ENCODE measurements at regions not wholly inside any gene's neighbourhood (a gene's known extent, or its start where the extent isn't known, plus 50 kb on each side); places are given as distances from the start of the nearest gene placed in this dataset.
"Not testable (repeated sequence)": the region's sequence is repeated elsewhere in the genome, so short reads cannot be mapped to it uniquely, and the experiment has no call there.

DNA sequence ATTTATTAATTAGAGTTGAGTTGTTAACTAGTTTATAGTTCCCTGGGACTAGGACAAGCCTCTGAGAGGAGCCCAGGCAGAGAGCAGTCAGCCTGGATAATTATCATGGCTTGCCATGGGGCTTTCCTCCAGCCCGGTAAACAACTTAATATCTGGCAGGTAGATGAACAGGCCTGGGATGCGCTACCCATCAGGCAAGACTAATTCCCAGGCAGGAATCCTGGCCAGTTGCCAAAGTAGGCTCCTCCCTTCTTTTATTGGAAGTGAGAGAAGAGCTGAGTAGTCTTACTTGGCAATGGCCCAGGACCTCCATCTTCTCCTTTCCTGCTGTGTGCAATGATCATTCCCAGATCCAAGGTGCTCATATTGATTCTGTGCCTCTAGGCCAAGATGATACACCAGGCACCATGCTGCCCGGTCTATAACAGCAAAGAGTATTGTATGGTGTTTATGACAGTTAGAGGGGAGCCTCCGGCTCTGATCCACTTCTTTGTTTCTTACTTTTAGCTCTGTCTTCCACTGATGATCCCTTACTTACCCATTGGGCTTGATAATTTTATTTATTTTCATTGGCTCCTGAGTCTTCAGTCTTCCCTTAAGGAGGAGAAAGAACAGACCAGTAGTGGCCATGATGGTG lies 408.7 kb downstream of the REEP3 start:
- FAIRE-seq, result no peak

DNA sequence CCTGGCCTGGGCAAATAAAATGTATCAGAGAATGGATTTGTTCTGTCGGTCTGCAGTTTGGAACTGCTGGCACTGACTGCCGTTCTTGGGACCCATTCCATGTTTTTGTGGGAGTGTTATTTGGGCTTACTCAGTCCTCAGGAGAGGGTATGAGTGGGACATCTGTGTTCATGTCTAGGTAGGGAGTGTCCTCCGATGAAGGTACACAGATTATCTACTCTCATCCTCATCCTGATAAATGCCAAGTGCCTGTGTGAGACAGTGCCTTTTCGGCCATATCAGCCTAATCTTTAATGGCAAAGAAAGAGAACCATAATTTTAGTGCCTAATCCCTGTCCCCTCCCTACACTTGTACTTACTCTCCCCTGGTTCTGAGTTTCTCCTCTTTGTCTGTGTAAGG lies 409.4 kb downstream of the REEP3 start:
- no peak for FAIRE-seq

DNA sequence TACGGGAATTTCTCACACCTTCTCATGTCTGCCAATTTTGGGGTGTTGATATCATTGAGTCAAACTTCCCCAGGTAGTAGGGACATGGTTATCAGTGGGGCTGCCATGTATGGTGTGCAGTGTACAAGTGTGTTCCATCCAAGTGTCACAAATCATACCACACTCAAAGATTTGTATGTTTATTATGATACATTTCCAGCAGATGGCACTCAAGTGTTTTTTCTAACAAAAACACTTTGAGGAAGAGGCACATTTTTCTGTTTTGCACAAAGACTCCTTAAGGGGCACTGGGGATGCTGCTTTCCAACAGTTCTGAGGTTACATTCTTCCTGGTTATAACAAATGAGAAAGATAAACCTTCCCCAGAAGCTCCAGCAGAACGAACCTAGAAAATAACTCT lies 414.5 kb downstream of the REEP3 start:
- FAIRE-seq, result no peak

DNA sequence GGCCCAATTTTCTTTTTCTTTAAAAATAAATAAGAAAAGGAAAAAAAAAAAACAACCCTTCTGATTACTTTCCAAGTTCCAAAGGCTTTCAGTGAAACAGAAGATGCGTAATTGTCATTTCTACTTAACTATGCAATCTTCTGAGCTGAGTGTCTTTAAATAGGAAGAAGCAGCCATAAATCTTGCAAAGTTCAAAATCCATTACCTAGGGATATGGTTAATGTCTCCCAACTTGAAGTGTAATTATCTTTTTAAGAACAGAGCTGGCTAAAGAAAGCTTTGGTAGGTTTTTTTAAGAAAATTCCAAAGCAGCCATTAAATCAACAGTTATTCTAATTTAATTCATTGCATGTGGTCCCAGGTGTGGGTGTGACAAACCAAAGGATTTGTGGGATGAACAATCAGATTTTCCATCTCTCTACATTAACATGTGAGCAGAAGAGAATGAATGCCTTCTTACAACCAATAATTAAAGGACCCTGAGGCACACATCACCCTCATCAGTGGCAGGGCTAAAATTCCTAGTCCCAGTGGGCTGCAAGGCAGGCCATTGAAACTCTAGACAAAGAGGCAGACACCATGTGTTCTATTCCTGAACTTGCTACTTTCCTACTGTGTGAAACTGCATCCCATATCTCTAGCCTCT lies 419.2 kb downstream of the REEP3 start:
- FAIRE-seq, result no peak

DNA sequence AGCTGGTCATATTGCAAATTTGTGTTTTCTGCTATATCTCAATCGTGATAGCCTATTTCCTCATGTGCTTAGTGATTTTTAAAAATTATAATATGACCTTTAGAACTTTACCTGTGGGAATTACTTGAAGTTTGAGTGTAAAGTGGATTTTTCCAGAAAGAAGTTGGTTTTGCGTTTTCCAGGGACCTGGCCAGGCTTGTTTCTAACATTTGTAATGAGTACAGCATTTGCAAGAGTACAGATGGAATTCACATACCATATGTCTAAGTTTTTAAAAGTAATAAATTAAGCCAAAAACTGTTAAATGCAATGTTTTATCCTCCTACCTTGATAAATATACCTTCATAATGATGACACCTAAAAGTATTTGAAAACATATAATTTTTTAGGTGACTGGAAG lies 443.2 kb downstream of the REEP3 start:
- FAIRE-seq, result no peak

DNA sequence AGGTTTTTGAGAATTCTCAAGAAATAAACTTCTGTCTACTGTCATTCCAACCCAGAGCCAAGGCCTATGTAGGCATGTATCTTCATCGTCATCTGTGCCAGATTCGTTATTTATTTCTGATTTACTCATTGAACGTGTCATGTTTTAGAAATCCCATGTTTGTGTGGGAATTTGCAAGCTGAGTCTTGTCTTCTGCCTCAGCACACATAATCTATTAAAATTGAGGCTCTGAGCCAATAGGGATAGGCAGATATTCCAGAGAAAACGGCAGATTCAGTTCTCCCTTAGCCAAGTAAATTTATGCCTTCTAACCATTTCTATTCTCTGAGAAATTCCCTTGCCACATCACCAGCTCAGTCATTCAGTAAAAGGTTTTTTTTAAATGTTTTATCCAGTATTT lies 444.6 kb downstream of the REEP3 start:
- FAIRE-seq, result no peak

DNA sequence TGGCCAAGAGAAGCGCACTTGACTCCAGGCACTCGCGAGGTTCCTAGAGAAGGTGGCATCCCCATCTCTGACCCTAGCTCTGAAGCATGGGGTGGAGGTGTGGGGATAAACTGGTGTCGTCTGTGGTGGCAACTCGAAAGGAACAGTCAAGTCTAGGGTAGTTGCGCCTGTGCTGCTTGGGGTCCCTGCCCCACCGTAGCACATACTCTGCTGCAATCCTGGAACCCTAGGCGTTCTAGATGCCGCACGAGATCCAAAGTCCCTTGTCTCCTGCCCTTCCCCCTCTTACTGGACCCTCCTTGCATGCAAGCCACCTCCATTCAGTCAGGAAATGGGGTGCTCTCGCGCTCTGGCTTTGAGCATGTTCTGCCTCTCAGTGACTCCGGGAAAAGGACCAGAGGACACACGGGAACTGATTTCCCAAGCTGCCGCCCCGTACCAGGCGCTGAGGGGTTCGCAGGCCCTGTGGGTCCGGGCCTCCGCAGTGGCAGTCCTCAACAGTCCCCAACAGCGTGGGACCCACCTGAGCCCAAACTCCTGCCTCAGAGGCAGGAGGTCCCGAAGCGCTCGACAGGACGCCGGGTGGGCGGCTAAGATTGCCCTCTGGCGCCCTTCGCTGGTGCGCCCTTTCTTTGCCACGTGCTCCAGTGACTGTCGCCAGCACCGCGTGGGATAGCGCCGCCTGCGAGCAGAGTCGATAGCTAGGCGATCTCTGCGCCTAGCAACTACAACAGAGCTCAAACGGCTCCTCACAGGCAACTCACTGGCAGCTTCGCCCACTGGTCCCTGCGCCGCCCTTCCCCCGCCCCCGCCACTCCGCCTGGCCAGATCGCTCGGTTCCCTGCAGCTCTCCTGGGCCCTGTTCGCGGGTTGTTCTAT lies 452.0 kb downstream of the REEP3 start:
- FAIRE-seq, result no peak

DNA sequence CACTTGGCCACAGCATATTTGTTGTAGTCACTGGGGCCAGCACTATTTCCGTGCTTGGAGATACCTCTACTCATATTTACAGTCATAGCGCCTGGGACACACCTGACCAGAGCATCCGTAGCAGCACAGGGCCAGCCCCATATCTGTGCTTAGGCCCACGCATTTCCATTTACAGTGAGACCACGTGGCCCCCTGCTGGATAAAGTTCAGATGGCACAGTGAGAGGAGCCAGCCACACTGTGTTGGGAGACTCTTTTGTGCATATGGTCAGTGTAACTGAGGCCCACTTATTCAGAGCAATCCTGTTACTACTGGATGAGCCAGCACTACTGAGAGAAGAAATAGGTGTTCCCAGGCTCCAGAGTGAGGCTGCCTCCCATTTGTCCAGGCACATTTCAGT lies 455.3 kb downstream of the REEP3 start:
- no peak for FAIRE-seq

DNA sequence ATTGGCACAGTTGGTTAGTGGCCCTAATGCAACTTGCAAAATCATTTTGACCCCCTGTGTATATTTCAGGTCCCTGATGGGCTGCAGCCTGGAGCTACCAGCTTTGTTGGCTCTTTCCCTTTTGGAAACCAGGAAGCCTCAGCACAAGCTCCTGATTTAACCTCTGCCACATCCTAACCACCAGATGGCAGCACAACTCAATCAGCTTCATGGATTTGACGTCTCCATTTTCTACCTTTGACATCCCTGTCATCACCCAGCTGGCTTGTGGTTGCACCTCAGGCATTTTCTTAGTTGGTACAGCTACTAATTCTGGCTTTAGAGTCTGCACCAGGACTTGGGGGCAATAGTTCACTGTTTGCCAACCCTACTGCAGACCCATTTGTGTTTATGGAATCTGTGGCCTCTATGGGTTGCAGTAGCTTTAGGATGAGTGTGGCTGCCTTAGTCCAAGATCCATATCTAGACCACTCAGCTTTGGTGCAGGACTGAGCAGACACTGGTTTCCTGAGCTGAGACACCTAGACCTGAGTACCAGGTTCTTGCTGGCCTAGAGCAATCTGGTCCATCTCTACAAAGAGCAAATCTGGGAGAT lies 456.2 kb downstream of the REEP3 start:
- FAIRE-seq, result no peak

DNA sequence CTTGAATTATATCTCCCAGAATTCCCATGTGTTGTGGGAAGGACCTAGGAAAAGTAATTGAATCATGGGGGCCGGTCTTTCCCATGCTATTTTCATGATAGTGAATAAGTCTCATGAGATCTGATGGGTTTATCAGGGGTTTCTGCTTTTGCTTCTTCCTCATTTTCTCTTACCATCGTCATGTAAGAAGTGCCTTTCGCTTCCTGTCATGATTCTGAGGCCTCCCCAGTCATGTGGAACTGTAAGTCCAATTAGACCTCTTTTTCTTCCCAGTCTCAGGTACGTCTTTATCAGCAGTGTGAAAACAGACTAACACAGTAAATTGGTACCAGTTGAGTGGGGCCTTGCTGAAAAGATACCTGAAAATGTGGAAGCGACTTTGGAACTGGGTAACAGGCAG lies 459.7 kb downstream of the REEP3 start:
- FAIRE-seq, result not testable (repeated sequence)

DNA sequence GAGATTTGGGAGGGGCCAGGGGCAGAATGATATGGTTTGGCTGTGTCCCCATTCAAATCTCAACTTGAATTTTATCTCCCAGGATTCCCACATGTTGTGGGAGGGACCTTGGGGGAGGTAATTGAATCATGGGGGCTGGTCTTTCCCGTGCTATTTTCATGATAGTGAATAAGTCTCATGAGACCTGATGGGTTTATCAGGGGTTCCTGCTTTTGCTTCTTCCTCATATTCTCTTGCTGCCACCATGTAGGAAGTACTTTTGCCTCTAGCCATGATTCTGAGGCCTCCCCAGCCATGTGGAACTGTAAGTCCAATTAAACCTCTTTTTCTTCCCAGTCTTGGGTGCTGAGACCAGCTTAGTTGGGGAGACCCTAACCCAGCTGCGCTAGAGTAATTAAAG lies 462.9 kb downstream of the REEP3 start:
- not testable (repeated sequence) for FAIRE-seq

DNA sequence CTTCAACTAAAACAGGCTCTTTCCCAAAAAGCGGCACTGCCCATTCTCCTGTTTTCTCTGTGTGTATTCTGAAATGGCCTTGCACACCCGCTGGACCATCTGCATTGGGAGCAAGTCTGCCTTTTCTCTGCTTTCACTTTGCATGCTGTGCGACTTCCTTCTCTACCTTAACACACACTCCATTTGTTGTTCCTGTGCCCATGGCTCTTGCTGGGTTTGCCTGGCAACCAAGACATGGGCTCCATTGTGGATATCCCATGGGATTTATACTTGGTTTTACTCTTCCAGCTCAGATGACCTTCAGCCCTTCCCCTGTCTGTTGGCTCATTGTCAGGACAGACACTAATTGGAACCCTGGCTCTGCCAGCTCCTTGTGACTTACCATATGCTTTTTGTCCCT lies 465.3 kb downstream of the REEP3 start:
- no peak for FAIRE-seq

DNA sequence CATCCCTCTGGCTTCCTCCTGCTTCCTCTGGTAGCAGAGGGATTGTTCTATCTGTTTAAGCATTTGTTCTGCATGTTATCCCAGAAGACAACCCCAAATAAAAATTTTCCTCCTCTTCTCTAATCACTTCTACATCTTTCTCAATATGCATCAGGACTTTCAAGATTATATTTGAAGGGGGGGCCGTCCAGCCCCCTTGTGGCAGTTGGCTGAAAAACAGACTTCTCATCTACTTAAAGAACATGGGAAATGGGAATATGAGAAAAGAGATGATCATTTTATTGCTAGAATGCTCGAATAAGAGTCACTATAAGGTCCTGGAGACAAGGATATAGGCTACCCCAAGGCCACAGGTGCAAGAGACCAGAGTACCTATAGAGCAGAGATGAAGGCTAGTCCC lies 466.0 kb downstream of the REEP3 start:
- no peak for FAIRE-seq

DNA sequence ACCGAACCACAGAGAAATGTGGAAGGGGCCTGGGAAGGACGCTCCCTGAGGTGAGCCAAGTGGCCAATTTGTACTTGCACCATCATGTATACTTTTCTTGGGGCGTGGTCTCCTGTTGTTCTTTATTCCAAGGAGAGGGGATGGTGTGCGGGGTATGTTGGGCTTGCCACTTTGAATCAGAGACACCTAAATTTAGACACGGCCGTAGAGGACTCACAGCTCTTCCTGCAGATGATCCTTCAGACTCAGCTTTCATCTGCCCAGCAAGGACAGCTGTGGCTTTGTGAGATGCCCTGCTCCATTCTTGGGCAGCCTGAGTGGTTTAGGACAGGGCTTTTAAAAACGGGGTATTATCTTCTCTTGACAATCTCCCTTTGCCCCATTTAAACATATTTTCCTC lies 473.2 kb downstream of the REEP3 start:
- no peak for FAIRE-seq

DNA sequence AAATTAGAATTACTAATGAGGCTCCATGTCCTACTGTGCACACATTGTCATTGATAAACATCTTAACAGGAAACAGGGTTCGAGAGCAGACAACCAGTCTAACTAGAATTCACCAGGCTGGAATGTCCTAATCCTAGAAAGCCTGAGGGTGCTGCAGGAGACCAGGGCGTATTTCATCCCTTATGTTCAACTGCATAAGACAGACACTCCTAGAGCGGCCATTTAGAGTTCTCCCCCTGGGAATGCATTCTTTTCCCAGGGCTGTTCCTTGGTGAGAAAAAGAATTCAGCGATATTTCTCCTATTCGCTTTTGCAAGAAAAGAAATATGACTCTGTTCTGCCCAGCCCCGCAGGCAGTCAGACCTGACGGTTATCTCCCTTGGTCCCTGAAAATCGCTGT lies 486.0 kb downstream of the REEP3 start:
- FAIRE-seq, result no peak

DNA sequence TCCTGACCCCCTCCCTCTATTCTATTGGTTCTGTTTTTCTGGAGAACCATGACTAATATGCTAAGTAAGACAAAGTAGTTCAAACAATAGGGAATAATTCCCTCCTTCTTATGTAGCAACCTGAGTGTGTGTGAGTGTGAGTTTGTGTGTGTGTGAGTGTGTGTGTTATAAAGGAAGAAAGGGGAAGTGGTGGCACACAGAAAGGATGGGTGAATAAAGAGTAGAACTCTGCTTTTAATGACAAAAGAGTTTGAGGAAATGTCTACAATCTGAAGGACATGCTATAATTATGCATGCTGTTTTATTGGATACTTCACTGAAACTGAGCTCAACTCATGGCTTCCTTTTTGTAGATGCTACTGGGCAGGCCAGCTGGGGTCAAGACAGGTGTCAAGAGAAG lies 489.5 kb downstream of the REEP3 start:
- FAIRE-seq, result no peak

DNA sequence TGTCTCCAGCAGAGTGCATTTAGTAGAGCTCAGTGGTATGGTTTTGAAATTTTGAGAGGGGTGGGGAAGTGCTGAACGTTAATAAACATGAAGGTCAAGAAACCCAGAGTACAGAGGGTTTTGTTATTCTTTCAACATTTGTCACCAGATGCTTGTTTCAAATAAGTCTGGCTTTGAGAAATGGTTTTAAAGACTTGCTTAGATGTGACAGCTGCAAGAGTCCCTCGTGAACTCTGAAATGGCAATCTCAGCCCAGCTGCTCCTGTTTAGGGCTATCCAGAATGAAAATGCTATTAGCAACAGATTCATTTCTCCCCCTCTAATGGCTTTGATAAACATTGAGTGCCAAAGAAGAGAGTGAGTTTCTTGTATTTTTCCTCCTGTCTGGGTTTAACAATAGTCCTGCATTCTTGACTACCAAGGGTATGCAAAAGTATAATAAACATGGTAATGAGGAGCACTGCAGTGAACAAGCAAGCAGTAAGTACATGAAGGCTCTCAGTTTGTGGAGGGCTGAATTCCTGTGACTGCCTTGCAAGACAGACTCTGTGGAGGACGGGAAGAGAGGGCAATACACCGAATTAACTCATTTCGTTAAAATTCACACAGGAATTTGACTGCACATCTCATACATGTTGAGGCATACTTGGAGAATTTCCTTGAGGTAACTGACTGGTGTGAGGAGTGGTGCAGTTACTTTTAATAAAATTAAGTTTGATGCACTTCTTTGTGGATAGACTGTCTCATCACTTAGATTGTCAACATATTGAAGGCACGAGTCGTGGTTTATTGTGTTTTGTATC lies 490.9 kb downstream of the REEP3 start:
- FAIRE-seq, result no peak

DNA sequence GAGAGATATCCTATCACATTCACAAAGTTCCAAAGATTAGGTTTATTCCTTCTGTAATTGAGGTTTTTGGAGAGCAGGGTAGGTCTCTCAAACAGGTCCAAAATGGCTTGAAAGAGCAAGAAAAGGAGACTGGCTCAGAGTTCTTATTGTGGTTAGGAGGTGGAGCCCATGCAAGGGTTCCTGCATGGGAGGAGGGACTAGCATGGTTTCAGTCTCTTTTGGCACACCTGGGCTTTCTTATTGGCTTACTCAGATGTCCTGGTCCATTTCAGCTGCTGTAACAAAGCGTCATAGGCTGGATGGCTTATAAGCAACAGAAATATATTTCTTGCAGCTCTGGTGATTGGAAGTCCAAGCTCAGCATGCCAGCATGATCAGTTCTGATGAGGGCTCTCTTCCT lies 493.1 kb downstream of the REEP3 start:
- no peak for FAIRE-seq

DNA sequence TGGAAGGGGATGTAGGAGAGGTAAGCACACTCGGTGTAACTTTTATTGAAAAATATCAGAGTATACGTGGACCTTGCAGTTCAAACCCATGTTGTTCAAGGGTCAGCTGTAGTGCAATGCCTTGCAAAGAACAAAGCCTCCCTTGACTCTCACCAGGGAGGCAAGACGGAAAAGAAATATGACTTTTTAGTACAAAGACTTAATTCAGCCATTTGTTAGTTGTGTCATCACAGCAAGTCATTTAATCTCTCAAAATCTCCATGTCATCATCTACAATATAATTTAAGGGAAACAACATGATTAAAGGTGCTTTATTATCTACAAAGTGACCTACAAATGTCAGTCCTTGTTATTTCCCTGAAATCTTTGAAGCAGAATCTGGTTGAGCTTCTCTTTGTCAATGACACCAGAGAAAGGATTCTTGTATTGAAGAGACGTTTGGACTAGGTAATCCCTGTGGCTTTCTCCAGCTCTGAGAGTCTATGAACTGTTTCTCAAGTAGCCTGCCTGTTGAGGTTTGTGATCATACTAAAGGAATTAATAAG lies 502.8 kb downstream of the REEP3 start:
- FAIRE-seq, result no peak

DNA sequence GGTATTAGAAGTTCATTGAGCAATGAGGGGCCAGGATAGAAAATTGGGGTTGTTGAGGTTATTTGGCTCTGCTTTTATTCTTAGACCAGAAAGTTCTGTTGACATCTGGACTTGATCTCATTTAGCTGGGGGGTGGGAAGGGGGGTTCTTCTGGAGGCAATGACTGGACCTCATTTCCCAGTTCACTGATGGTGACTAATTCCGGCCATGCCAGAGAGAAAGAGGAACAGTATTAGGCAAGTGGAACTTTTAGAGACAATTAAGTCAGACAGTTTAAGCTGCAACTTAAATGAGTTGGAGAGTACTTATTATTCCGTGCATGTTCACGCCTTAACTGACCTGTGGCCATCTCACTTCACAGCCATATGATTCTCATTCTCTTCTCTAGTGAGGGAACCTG lies 512.5 kb downstream of the REEP3 start:
- no peak for FAIRE-seq

DNA sequence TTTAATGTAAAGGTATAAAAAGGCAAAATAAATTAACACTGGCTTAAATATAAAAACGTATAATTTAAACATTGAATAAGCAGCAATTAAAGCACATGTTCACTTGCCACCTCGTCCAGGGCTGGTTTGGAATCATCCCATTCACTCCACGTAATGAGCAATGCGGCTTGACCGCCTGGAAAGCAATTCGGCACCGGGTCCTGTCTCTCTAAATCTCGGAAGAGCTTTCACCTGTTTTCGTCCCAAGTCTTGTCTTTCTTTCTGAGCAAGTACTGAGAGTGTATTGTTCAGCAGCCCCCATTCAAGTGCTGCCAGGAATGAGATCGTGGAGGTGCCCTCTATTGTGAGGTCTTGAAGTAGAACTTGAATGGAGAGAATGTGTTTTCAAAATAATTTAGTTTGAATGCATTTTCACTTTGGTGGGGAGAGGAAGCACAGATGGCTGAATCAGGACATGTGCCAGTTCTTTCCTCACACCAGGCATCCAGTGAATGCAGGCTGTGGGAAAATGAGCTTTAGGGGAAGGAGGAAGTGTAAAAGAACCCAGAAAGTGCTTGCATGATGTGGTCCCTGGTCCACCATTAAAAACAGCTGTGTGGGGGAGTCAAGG lies 515.2 kb downstream of the REEP3 start:
- FAIRE-seq, result no peak

DNA sequence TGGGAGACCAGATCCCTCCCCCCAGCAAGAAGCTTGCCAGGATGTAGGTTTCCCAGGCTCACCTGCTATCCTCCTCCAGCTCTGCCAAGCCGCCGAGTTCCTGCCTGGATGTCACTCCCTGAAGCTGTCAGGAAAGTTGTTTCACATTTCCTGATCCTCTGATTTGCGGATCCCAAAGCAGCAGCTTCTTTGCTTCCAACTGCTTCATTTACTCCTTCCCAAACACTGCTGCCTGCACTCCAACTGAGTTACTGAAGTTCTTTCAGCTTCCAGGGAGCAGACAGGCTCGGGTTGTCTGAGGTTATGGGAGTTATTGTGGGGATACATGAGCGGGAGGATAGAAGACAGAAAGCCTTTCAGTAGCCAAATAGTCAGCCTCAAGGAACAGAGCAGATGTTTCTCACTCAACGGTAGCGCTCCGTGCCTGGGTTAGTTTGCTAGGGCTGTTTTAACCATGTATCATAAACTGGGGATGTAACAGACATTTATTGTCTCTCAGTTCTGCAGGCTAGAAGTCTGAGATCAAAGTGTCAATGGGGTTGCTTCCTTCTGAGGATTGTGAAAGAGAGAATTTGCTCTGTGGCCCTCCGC lies 516.0 kb downstream of the REEP3 start:
- FAIRE-seq, result no peak

Measured in colon (tissue), 2 donors.